Stomach (tissue), 4 donors: ENCODE measurements at regions not wholly inside any gene's neighbourhood (a gene's known extent, or its start where the extent isn't known, plus 50 kb on each side); places are given as distances from the start of the nearest gene placed in this dataset.

Experiments
- EP300 ChIP-seq: sonication (generic); formaldehyde crosslinking; IDR thresholded peaks from one replicate; pipeline ENCODE4 v1.6.1; 2017; ENCODE audit warnings: antibody characterized with exemption
- POLR2A ChIP-seq, 4 donors: fragments of 450-650 bp; IDR thresholded peaks; one replicate each; pipeline ENCODE4 v1.6.1; 2016; ENCODE audit warnings: antibody characterized with exemption in 4 of 4, control low read depth in 2 of 4, mild to moderate bottlenecking in 1 of 4, moderate library complexity in 1 of 4

DNA sequence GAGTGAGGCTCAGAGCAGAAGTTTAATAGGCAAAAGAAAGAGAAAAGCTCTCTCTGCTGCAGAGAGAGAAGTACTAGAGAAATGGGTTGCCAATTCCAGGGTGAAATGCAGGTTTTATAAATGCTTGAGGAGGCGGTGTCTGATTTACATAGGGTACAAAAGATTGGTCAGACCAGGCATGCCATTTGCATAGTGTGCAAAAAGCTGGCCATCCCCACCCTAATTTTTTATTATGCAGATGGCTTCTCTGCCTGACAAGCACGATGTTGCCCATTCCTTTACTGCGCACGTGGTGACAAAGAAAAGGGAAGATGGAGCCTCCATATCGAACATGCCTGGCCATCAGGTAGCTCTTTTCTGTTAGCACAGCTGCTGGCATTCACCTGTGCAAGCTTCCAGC, 209.3 kb upstream of the PPFIA2 start:
- TF ChIP-seq POLR2A (IDR thresholded peaks at IDR 0.05): no peak
- no peak for TF ChIP-seq EP300
